IMR-90 (cell line): ENCODE measurements at regions not wholly inside any gene's neighbourhood (a gene's known extent, or its start where the extent isn't known, plus 50 kb on each side); places are given as distances from the start of the nearest gene placed in this dataset.

Source experiments
- BHLHE40 ChIP-seq: fragments of 150-350 bp; IDR thresholded peaks from 2 replicates; pipeline ENCODE4 v1.6.1; 2016; ENCODE audit warnings: mild to moderate bottlenecking, low read depth, low read length
- CEBPB ChIP-seq: IDR thresholded peaks from 2 replicates; pipeline ENCODE4 v1.6.1; 2012; ENCODE audit warnings: low read depth, low read length, improper control_type of control experiment
- FOS ChIP-seq: fragments of 150-350 bp; IDR thresholded peaks from 2 replicates; pipeline ENCODE4 v1.6.1; 2016; ENCODE audit warnings: low read depth, low read length
- MAFK ChIP-seq: IDR thresholded peaks from 2 replicates; pipeline ENCODE4 v1.6.1; 2012; ENCODE audit warnings: low read depth, low read length, improper control_type of control experiment
- POLR2A ChIP-seq: IDR thresholded peaks from 2 replicates; pipeline ENCODE4 v1.6.1; 2012; ENCODE audit warnings: mild to moderate bottlenecking, low read depth, low read length
- RAD21 ChIP-seq: IDR thresholded peaks from 2 replicates; pipeline ENCODE4 v1.6.1; 2012; ENCODE audit warnings: low read length, improper control_type of control experiment
- RFX5 ChIP-seq: IDR thresholded peaks from 2 replicates; pipeline ENCODE4 v1.8.0; 2012; ENCODE audit warnings: low read depth, mild to moderate bottlenecking, low read length, moderate library complexity
- SMC3 ChIP-seq: fragments of 150-350 bp; IDR thresholded peaks from 2 replicates; pipeline ENCODE4 v1.6.1; 2016; ENCODE audit warnings: low read depth, mild to moderate bottlenecking, antibody characterized with exemption, low read length, moderate library complexity
- TF ChIP-seq, protein P1 (sequence below): conservative IDR thresholded peaks from 2 replicates; pipeline ENCODE4 v1.5.1; 2012; ENCODE audit warnings: mild to moderate bottlenecking, low read depth, low read length, improper control_type of control experiment
- TF ChIP-seq, protein P2 (sequence below): fragments of 150-350 bp; IDR thresholded peaks from 2 replicates; pipeline ENCODE4 v1.6.1; 2017; ENCODE audit warnings: mild to moderate bottlenecking, antibody characterized with exemption, low read length, low read depth

DNA sequence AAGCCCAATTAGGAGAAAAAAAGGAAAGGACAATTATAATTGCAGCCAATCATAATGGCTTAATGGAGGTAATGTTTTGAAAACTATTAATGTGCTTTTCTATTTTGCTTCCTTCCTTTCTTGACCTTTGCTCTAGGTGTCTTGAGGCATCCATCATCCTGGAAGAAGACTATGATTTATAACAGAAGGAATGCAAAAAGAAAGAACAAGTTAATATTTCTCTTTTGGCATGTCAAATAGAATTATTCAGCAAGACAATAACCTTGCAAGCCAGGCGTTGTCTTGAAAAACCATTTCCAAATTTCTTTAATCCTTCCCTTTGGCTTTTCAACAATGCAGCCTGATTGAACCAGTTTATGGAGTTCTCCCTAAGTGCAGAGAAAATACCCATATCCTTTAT is 107.7 kb upstream of the USP24 start:
- TF ChIP-seq, protein P1, sequence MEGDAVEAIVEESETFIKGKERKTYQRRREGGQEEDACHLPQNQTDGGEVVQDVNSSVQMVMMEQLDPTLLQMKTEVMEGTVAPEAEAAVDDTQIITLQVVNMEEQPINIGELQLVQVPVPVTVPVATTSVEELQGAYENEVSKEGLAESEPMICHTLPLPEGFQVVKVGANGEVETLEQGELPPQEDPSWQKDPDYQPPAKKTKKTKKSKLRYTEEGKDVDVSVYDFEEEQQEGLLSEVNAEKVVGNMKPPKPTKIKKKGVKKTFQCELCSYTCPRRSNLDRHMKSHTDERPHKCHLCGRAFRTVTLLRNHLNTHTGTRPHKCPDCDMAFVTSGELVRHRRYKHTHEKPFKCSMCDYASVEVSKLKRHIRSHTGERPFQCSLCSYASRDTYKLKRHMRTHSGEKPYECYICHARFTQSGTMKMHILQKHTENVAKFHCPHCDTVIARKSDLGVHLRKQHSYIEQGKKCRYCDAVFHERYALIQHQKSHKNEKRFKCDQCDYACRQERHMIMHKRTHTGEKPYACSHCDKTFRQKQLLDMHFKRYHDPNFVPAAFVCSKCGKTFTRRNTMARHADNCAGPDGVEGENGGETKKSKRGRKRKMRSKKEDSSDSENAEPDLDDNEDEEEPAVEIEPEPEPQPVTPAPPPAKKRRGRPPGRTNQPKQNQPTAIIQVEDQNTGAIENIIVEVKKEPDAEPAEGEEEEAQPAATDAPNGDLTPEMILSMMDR = no peak
- TF ChIP-seq CEBPB = no peak
- no peak for TF ChIP-seq POLR2A
- TF ChIP-seq SMC3 = no peak
- no peak for TF ChIP-seq BHLHE40
- TF ChIP-seq MAFK = no peak
- TF ChIP-seq FOS = no peak
- TF ChIP-seq, protein P2, sequence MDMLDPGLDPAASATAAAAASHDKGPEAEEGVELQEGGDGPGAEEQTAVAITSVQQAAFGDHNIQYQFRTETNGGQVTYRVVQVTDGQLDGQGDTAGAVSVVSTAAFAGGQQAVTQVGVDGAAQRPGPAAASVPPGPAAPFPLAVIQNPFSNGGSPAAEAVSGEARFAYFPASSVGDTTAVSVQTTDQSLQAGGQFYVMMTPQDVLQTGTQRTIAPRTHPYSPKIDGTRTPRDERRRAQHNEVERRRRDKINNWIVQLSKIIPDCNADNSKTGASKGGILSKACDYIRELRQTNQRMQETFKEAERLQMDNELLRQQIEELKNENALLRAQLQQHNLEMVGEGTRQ = no peak
- TF ChIP-seq RAD21 = no peak
- TF ChIP-seq RFX5 = no peak
